PC-3 (cell line): ENCODE measurements at regions not wholly inside any gene's neighbourhood (a gene's known extent, or its start where the extent isn't known, plus 50 kb on each side); places are given as distances from the start of the nearest gene placed in this dataset.

Experiments used
- ATAC-seq: fragments of 200-7000 bp; cut with Tn5 transposase; 2 replicates; pipeline ENCODE4 v1.9.1; 2020; ENCODE audit warnings: mild to moderate bottlenecking, moderate library complexity
- BruUV-seq: library from RNA; stranded (reverse); fragments of 400-500 nt; replicated peaks from 2 replicates; lab custom pipeline; 2021; lab: Mats Ljungman, UMichigan
- CTCF ChIA-PET: fragments of 300-600 bp; sonication (Branson Sonifier 250); formaldehyde crosslinking; loops from one replicate; lab custom pipeline; 2022; ENCODE audit warnings: antibody characterized with exemption; lab: Charles Lee
- POLR2A ChIA-PET: fragments of 300-600 bp; sonication (Branson Sonifier 250); formaldehyde crosslinking; loops from one replicate; lab custom pipeline; 2022; ENCODE audit warnings: antibody characterized with exemption; ENCODE audit not compliant: unreplicated experiment; lab: Charles Lee
- DNase-seq: peaks from one replicate; pipeline ENCODE4 v3.0.0-alpha.2; 2015
- H2AFZ ChIP-seq: fragments of 300-600 bp; sonication (generic); 2 replicates; pipeline ENCODE4 v1.6.0; 2016; ENCODE audit warnings: antibody characterized with exemption, low read length
- H3F3A ChIP-seq: fragments of 300-600 bp; sonication (generic); one replicate; pipeline ENCODE4 v1.6.0; 2017; ENCODE audit warnings: antibody characterized with exemption, low read length, control low read depth, mild to moderate bottlenecking; ENCODE audit not compliant: unreplicated experiment
- H3K27ac ChIP-seq: fragments of 300-600 bp; sonication (generic); 2 replicates; pipeline ENCODE4 v1.5.1; 2016; ENCODE audit warnings: mild to moderate bottlenecking, low read length
- H3K27me3 ChIP-seq: fragments of 300-600 bp; sonication (generic); 2 replicates; pipeline ENCODE4 v1.6.1; 2016; ENCODE audit warnings: low read length, mixed read lengths
- H3K36me3 ChIP-seq: fragments of 300-600 bp; sonication (generic); 2 replicates; pipeline ENCODE4 v1.6.1; 2016; ENCODE audit warnings: low read depth, mixed run types, low read length, mixed read lengths
- H3K4me1 ChIP-seq: fragments of 300-600 bp; sonication (generic); 2 replicates; pipeline ENCODE4 v1.5.1; 2016; ENCODE audit warnings: low read length; ENCODE audit not compliant: insufficient read depth
- H3K4me2 ChIP-seq: fragments of 300-600 bp; sonication (generic); 2 replicates; pipeline ENCODE4 v1.6.0; 2016; ENCODE audit warnings: low read length
- H3K4me3 ChIP-seq: fragments of 300-600 bp; sonication (generic); 2 replicates; pipeline ENCODE4 v1.5.1; 2016; ENCODE audit warnings: mild to moderate bottlenecking, low read length, mixed read lengths
- H3K79me2 ChIP-seq: fragments of 300-600 bp; sonication (generic); 2 replicates; pipeline ENCODE4 v1.6.1; 2017; ENCODE audit warnings: low read length, mixed read lengths
- H3K9ac ChIP-seq: fragments of 300-600 bp; sonication (generic); 2 replicates; pipeline ENCODE4 v1.6.0; 2016; ENCODE audit warnings: mild to moderate bottlenecking, low read length
- H3K9me2 ChIP-seq: fragments of 300-600 bp; sonication (generic); replicated peaks from 2 replicates; pipeline ENCODE4 v1.6.1; 2016; ENCODE audit warnings: mixed run types, low read length, mixed read lengths
- H3K9me3 ChIP-seq: fragments of 300-600 bp; sonication (generic); 2 replicates; pipeline ENCODE4 v1.6.1; 2016; ENCODE audit warnings: low read length, mixed read lengths
- H4K20me1 ChIP-seq: fragments of 300-600 bp; sonication (generic); 2 replicates; pipeline ENCODE4 v1.6.1; 2016; ENCODE audit warnings: low read length, mixed read lengths
- EZH2 ChIP-seq: fragments of 300-600 bp; sonication (generic); IDR thresholded peaks from one replicate; pipeline ENCODE4 v1.6.1; 2017; ENCODE audit warnings: antibody characterized with exemption, mild to moderate bottlenecking, low read length; ENCODE audit not compliant: unreplicated experiment
- EZH2phosphoT487 ChIP-seq: fragments of 300-600 bp; sonication (generic); IDR thresholded peaks from 2 replicates; pipeline ENCODE4 v1.6.1; 2018; ENCODE audit warnings: mild to moderate bottlenecking, antibody characterized with exemption, low read length, borderline replicate concordance
- intact Hi-C: fragments of 100-400 bp; cut with micrococcal nuclease; formaldehyde crosslinking; loops from 2 replicates; pipeline ENCODE4 v1.9.0; 2023
- TF ChIP-seq, protein P1 (sequence below): fragments of 300-600 bp; sonication (generic); conservative IDR thresholded peaks from 2 replicates; pipeline ENCODE4 v1.5.1; 2017; ENCODE audit warnings: antibody characterized with exemption, low read depth, mild to moderate bottlenecking, low read length

DNA sequence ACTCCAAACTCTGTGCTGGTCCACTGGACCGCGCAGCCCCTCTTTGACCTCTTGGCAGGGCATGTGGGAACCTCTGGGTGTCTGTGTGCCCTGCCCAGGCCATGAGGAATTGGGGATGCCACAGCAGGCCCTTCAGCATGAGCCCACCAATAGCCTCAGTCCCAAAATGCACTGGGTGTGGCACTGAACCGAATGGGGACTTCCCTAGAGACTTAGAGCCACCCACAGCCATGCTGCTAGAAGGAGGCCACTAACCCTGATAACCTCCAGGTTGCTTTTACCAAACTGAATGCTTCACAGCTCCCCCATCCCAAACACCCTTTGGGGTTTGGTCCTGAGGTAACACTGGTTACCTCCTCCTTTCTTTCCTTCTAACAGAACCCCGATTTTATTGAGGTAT is 302.7 kb downstream of the PIK3R1 start:
- ChIA-PET CTCF (no interaction called here), POLR2A (no interaction called here)
- no TSS peak for BruUV-seq

DNA sequence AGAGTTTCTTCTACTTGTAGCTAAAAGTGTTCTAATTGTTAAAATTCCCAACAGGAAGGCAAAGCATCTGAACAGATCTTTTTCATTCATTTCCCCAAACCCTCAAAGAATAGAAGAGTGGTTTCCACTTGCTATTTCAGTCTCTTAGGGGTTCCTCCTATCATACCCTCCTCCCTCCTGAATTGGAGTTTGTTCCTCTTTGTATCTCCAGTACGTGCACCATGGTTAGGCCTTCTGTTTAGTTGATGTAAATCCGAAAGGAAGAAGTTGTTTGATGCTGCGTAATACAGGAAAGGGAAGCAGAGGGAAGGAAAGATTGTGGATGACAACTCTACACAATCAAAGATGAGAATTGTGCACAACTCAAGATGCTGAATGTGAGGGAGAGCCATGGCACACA is 303.6 kb downstream of the PIK3R1 start:
- Histone ChIP-seq H3K79me2 (no peaks in the 10 kb centered on the region), H3K9ac (no peak overlapping the region), H3K4me1 (no peaks in the 10 kb centered on the region), H3K27me3 (no peaks in the 10 kb centered on the region), H2AFZ (no peak overlapping the region), H3K27ac (no peak overlapping the region), H3F3A (no peaks in the 10 kb centered on the region), H3K4me2 (no peak overlapping the region), H4K20me1 (no peaks in the 10 kb centered on the region), H3K36me3 (no peaks in the 10 kb centered on the region), H3K9me2 (no peaks in the 10 kb centered on the region), H3K4me3 (no peak overlapping the region), H3K9me3 (no peaks in the 10 kb centered on the region)
- POLR2A ChIA-PET, result no interaction called here
- no peak for TF ChIP-seq EZH2
- TF ChIP-seq, protein P1, sequence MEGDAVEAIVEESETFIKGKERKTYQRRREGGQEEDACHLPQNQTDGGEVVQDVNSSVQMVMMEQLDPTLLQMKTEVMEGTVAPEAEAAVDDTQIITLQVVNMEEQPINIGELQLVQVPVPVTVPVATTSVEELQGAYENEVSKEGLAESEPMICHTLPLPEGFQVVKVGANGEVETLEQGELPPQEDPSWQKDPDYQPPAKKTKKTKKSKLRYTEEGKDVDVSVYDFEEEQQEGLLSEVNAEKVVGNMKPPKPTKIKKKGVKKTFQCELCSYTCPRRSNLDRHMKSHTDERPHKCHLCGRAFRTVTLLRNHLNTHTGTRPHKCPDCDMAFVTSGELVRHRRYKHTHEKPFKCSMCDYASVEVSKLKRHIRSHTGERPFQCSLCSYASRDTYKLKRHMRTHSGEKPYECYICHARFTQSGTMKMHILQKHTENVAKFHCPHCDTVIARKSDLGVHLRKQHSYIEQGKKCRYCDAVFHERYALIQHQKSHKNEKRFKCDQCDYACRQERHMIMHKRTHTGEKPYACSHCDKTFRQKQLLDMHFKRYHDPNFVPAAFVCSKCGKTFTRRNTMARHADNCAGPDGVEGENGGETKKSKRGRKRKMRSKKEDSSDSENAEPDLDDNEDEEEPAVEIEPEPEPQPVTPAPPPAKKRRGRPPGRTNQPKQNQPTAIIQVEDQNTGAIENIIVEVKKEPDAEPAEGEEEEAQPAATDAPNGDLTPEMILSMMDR, result no peak
- intact Hi-C loops, result no loop called here
- BruUV-seq, result no TSS peak
- ATAC-seq, result no peak
- CTCF ChIA-PET, result no interaction called here
- no peak for DNase-seq

More for the DNA sequence above, 302.7 kb downstream of the PIK3R1 start:
- Histone ChIP-seq H3F3A (no peaks in the 10 kb centered on the region), H3K9ac (no peak overlapping the region), H4K20me1 (no peaks in the 10 kb centered on the region), H3K9me2 (no peaks in the 10 kb centered on the region), H2AFZ (no peak overlapping the region), H3K36me3 (no peaks in the 10 kb centered on the region), H3K27ac (no peak overlapping the region), H3K79me2 (no peaks in the 10 kb centered on the region), H3K4me2 (no peak overlapping the region), H3K9me3 (no peaks in the 10 kb centered on the region), H3K4me3 (no peak overlapping the region), H3K27me3 (no peaks in the 10 kb centered on the region), H3K4me1 (no peaks in the 10 kb centered on the region)
- DNase-seq (no peak), ATAC-seq (no peak)
- intact Hi-C loops, result no loop called here
- no peak for TF ChIP-seq EZH2
- no peak for TF ChIP-seq EZH2phosphoT487
- TF ChIP-seq, protein P1, result no peak

DNA sequence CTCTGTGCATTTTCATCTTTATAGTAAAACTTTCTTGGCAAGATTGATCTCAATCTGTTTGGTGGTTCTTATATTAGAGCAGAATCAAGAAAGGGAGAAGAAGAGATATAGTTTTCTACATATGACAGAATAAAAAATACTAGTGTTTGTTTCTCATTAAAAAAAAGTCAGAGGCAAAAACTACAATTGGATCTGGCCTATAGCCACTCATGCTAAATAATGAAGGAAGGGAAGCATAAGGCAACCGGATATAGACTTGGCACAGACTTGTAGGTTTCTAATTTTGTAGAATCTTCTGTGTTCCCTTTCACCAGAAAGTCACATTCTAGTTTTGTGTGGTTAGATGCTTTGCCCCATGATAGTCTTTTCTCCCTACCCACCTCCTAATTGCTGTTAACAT is 306.2 kb downstream of the PIK3R1 start:
- H2AFZ ChIP-seq, result no peak overlapping the region
- H3K27me3 ChIP-seq, result no peaks in the 10 kb centered on the region
- CTCF ChIA-PET, result no interaction called here
- ATAC-seq (no peak), DNase-seq (no peak)
- no peaks in the 10 kb centered on the region for H3K9me3 ChIP-seq
- no peaks in the 10 kb centered on the region for H3K4me1 ChIP-seq
- no TSS peak for BruUV-seq
- no peaks in the 10 kb centered on the region for H3F3A ChIP-seq
- H3K9ac ChIP-seq, result no peak overlapping the region
- TF ChIP-seq EZH2phosphoT487 (no peak), EZH2 (no peak)
- TF ChIP-seq, protein P1, result no peak
- H3K4me2 ChIP-seq, result no peak overlapping the region
- intact Hi-C loops, result no loop called here
- no peaks in the 10 kb centered on the region for H3K9me2 ChIP-seq
- H3K36me3 ChIP-seq, result no peaks in the 10 kb centered on the region
- no peak overlapping the region for H3K27ac ChIP-seq
- no peak overlapping the region for H3K4me3 ChIP-seq
- H4K20me1 ChIP-seq, result no peaks in the 10 kb centered on the region
- POLR2A ChIA-PET, result no interaction called here
- H3K79me2 ChIP-seq, result no peaks in the 10 kb centered on the region
